Peyer's patch (tissue), 4 donors: ENCODE measurements at regions not wholly inside any gene's neighbourhood (a gene's known extent, or its start where the extent isn't known, plus 50 kb on each side); places are given as distances from the start of the nearest gene placed in this dataset.

ENCODE experiments used
- DNase-seq, 3 donors: peaks; one replicate each; pipeline ENCODE4 v3.0.0-alpha.2; 2017 to 2019
- H3K27ac ChIP-seq, 4 donors: fragments of 200-600 bp; sonication (generic); one replicate each; pipeline ENCODE4 v1.5.1; 2016 to 2019
- H3K27me3 ChIP-seq, 2 donors: fragments of 200-600 bp; sonication (generic); one replicate each; pipeline ENCODE4 v1.5.1; 2019
- H3K36me3 ChIP-seq, 3 donors: fragments of 200-600 bp; sonication (generic); one replicate each; pipeline ENCODE4 v1.5.1; 2016 to 2019
- H3K4me1 ChIP-seq, 4 donors: fragments of 200-600 bp; sonication (generic); one replicate each; pipeline ENCODE4 v1.5.1; 2016 to 2019
- H3K4me3 ChIP-seq, 4 donors: fragments of 200-600 bp; sonication (generic); 1 replicate in 3 of 4; 2 replicates in 1 of 4; pipeline ENCODE4 v1.5.1; 2016 to 2019; ENCODE audit warnings: mild to moderate bottlenecking in 1 of 4
- H3K9me3 ChIP-seq, 4 donors: fragments of 200-600 bp; sonication (generic); one replicate each; pipeline ENCODE4 v1.5.1; 2016 to 2019; ENCODE audit warnings: mild to moderate bottlenecking in 1 of 4
- CTCF ChIP-seq, 6 experiments: fragments of 450-650 bp in 4 of 6; fragments of 200-600 bp in 2 of 6; sonication (generic) in 1 of 6; IDR thresholded peaks; one replicate each; pipeline ENCODE4 v1.5.1; 2017 to 2019; ENCODE audit warnings: antibody characterized with exemption in 6 of 6, mild to moderate bottlenecking in 3 of 6, moderate library complexity in 1 of 6
- POLR2A ChIP-seq, 2 donors: fragments of 450-650 bp; IDR thresholded peaks; one replicate each; pipeline ENCODE4 v1.5.1; 2017; ENCODE audit warnings: antibody characterized with exemption in 2 of 2, mild to moderate bottlenecking in 2 of 2, moderate library complexity in 2 of 2

DNA sequence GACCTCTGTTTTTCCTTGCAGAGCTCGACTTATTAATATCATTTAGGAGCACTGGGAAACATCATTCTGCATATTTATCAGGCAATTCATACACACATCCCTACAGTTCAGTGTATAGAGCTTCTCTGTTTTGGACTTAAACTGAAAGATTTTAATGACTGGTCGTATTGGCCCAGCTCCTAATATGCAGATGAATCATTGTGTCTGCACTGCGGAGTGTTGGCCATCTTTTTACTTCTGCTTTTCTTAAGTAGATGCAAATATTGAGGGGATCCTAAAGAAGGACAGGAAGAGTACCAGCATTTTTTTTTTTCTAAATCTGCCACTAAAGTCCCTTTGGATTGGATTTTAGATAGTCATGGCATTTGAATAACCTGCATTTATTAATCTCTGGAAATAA lies 154.8 kb downstream of the BACH1 start:
- Histone ChIP-seq H3K27ac (no peak overlapping the region), H3K4me1 (no peaks in the 10 kb centered on the region), H3K4me3 (no peak overlapping the region), H3K36me3 (no peaks in the 10 kb centered on the region), H3K9me3 (no peaks in the 10 kb centered on the region), H3K27me3 (no peaks in the 10 kb centered on the region)
- no peak for TF ChIP-seq CTCF (IDR thresholded peaks at IDR 0.05)
- TF ChIP-seq POLR2A (IDR thresholded peaks at IDR 0.05), result no peak
- no peak for DNase-seq

DNA sequence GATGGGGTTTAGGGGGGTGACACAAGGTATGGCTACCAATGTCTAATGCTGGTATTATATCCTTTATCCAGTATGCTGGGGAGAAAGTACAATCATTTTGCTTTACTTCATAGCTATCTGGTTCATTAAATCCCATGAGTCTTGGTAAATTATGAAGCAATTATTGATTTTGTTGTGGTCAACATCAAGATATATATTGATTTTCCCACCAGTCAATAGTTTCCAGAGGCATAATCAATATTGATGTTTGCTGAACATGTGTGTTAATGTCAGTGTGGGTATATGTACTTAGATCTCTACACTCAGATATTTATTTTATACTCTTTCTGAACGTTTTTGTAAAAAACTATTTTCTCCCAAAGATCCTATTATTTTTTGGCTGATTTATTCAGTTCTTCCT lies 155.5 kb downstream of the BACH1 start:
- H3K27me3 ChIP-seq, result no peaks in the 10 kb centered on the region
- H3K9me3 ChIP-seq, result no peaks in the 10 kb centered on the region
- H3K27ac ChIP-seq, result no peak overlapping the region
- no peak for DNase-seq
- no peak overlapping the region for H3K4me3 ChIP-seq
- no peaks in the 10 kb centered on the region for H3K36me3 ChIP-seq
- TF ChIP-seq CTCF (IDR thresholded peaks at IDR 0.05), result no peak
- no peak for TF ChIP-seq POLR2A (IDR thresholded peaks at IDR 0.05)
- no peaks in the 10 kb centered on the region for H3K4me1 ChIP-seq

DNA sequence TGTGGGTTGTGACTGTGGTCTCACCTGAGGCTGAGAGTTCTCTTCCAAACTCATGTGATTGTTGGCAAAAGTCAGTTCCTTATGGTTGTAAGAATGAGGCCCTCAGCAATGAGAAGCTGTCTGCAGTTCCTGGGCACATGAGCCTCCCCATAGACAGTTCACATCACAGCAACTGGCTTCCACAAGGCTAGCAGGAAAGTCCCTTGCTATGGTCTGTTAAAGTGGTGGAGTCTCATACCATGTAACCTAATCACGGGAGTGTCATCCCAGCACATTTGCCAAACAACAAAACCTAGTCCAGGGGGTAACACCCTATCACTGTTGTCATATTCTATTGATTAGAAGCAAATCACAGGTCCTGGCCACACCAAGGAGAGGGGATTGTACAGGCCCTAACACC lies 163.8 kb downstream of the BACH1 start:
- Histone ChIP-seq H3K27me3 (no peaks in the 10 kb centered on the region), H3K4me3 (no peak overlapping the region), H3K27ac (no peak overlapping the region), H3K4me1 (no peaks in the 10 kb centered on the region), H3K36me3 (no peaks in the 10 kb centered on the region), H3K9me3 (no peaks in the 10 kb centered on the region)
- no peak for TF ChIP-seq POLR2A (IDR thresholded peaks at IDR 0.05)
- no peak for TF ChIP-seq CTCF (IDR thresholded peaks at IDR 0.05)
- DNase-seq, result no peak

DNA sequence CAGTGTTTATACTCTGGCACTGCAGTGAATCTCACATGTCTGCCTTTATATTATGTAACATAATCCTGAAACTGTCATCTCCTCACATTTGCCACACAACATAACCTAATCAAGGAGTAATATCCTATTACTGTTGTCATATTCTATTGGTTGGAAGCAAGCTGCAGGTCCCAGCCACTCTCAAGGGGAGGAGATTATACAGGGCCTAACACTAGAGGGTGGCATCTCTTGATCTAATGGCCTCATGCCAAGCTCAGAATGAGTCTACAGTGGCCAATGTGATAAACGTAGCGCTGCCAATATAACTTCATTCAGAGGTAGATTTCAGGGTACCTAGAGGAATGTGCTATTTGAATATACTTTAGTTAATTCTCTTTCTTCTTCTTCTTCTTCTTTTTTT lies 166.8 kb downstream of the BACH1 start:
- Histone ChIP-seq H3K27me3 (no peaks in the 10 kb centered on the region), H3K9me3 (no peaks in the 10 kb centered on the region), H3K36me3 (no peaks in the 10 kb centered on the region), H3K4me3 (no peak overlapping the region), H3K4me1 (no peaks in the 10 kb centered on the region), H3K27ac (no peak overlapping the region)
- TF ChIP-seq POLR2A (IDR thresholded peaks at IDR 0.05) (no peak), CTCF (IDR thresholded peaks at IDR 0.05) (no peak)
- DNase-seq, result no peak

DNA sequence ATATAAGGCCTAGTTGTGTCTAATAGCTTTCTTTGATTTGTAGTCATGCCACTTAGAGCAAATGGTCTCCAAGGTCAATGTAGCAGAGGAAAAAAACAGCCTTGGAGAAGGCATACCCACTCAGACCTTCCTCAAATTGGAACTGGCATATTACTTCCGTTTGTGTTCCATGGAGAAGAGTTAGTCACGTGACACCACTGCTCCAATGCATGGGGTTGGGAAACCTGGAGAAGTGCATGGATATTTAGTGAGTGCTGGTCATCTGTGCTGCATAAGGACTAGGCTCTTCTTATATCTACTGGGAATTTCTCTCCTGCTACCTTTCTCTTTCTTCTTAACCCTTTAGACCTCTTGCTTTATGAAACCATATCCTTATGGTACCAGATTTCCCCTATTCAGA lies 167.8 kb downstream of the BACH1 start:
- Histone ChIP-seq H3K4me1 (no peaks in the 10 kb centered on the region), H3K27ac (no peak overlapping the region), H3K36me3 (no peaks in the 10 kb centered on the region), H3K4me3 (no peak overlapping the region), H3K27me3 (no peaks in the 10 kb centered on the region), H3K9me3 (no peaks in the 10 kb centered on the region)
- no peak for TF ChIP-seq CTCF (IDR thresholded peaks at IDR 0.05)
- TF ChIP-seq POLR2A (IDR thresholded peaks at IDR 0.05), result no peak
- DNase-seq, result no peak

GRCh38 chr21:29470397-29470796 lies 171.7 kb downstream of the BACH1 start:
- no peaks in the 10 kb centered on the region for H3K4me1 ChIP-seq
- no peaks in the 10 kb centered on the region for H3K27me3 ChIP-seq
- no peak for TF ChIP-seq CTCF (IDR thresholded peaks at IDR 0.05)
- no peak for TF ChIP-seq POLR2A (IDR thresholded peaks at IDR 0.05)
- no peaks in the 10 kb centered on the region for H3K36me3 ChIP-seq
- H3K9me3 ChIP-seq, result no peaks in the 10 kb centered on the region
- no peak overlapping the region for H3K27ac ChIP-seq
- DNase-seq, result no peak
- H3K4me3 ChIP-seq, result no peak overlapping the region
